GM18517 (cell line): ENCODE measurements at regions not wholly inside any gene's neighbourhood (a gene's known extent, or its start where the extent isn't known, plus 50 kb on each side); places are given as distances from the start of the nearest gene placed in this dataset.

Source experiments
- ATAC-seq: cut with Tn5 transposase; IDR thresholded peaks from one replicate; pipeline ENCODE4 v1.9.1; 2021; ENCODE audit warnings: mild to moderate bottlenecking, moderate library complexity; ENCODE audit not compliant: unreplicated experiment

DNA sequence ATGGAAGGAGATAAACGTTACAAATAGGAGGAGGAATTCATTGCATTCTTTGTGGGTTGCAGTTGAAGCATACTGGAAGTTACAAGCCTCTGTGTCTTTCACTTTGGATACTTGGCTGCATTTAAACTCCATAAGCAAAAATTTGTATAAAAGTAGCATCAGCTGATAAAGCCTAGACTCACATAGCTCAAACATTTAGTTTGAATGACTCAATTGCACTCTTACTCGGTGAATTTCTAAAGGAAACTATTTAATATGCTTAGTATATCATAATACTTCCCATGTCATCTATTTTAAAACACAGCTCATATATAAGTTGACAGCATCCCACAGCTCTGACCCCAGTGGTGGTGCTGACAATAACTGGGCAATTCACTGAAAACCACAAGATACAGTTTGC is 596.6 kb upstream of the ZNF608 start:
- no peak for ATAC-seq

DNA sequence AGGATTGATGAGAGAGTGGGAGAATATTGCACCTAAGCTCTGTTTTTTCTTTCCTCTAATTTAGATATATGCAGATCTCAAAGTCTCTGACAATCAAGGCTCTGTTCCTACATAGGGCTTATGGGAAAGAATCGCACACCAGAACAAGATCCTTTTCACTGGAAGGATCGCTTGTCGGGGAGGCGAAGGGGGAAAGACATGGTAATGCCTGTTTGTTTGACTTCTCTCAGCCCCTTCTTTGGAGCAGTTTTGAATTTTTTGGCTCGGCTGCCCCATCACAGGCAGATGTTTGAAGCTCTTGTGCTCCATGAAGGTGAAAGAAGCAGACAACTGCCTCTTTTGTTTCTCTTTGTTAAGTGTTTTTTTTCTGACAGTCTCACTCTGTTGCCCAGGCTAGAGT is 599.9 kb upstream of the ZNF608 start:
- ATAC-seq: no peak

DNA sequence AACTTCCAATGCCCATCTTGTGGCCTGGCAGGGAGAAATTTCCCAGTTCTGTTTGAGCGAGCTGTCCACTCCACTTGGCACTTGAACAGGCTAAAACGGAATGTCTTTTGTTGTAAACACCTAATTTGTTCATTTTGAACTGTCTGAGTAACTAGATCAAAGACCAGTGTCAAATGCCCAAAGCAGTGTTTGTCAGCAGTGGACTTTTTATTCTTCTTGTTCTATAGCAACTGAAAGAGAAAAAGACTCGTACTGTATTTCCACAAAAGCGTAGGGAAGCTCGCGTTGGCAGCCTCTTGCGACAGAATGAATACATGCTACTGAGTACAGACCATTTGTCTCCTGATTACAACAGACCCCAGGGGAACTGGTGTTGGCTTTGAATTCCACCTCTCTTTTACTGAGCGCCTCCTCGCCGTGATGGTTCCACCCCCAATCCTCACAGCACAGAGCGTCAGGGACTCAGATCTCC is 601.8 kb upstream of the ZNF608 start:
- no peak for ATAC-seq

DNA sequence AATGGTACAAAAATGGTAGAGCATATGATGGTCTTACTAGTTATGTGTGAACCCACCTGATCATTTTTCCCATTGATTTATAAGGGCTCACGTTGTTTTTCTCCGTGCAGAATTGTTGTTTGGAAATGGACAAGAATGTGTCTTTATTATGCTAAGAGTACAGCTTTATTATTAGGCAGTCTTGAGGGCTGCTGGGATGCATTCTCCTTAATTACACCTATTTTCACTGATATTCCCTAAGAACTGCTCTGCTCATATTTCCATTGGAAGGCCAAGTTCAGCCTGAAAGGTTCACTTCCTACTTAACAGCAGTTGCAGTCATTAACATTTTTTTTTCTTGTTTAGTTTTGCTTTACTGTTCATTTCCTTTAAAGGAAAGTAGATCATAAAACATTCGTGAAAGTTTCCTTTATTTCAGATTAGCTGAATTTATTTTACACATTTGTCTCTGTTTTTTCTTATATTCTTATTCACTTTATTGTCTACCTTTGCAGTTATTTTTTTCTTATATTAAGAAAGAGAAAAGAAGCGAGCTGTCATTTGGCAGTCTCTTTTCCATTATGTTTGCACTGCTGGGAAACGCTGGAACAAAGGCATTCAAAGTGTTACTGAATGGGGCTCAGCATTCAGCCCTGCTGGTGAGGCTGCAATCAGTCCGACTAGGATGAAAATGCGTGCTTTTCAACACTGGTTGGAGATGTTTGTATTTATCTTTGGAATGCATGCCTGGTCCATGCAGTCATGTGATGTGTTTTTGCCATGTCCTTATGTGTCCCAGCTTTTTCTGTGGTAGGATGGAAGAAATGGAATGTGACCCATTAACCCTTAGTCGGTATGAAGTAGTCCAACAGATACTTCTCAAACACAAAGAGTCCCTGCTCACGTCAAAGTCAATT is 602.7 kb upstream of the ZNF608 start:
- no peak for ATAC-seq

DNA sequence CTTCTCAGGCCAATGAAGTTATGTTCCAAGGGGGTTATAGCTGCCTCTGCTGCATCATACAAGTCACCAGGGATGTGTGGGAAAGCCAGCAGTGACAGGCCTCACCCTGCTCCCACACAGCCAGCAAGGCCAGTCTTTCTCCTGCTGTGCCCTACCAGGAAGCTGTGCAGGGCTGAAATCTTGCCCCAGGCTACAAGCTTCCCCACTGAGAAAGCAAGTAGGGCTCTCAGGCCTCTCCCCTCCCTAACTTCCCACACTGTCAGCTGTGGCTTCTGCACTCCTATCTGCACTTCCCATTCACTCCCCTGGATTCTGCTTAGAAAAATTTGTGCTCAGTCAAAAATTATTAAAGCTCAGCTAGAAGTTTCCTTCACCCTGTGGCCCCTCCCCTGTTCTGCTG is 611.2 kb upstream of the ZNF608 start:
- no peak for ATAC-seq

DNA sequence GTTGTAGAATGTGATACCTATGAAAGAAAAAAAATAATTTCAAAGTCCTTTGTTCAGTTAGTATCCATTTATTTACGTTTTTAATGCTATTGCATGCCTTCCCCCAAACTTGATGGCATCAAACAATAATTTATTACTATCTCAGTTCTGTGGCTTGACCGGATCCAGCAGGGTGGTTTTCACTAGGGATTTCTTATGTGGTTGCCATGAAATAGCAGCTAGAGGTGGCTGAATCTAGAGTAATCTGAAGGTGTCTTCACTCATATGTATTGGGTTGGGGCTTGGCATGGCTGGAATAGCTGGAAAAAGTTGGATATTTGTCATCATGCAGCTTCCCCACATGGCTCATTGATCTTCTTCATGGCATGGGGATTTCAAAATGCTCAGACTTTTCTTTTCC is 619.3 kb upstream of the ZNF608 start:
- no peak for ATAC-seq

DNA sequence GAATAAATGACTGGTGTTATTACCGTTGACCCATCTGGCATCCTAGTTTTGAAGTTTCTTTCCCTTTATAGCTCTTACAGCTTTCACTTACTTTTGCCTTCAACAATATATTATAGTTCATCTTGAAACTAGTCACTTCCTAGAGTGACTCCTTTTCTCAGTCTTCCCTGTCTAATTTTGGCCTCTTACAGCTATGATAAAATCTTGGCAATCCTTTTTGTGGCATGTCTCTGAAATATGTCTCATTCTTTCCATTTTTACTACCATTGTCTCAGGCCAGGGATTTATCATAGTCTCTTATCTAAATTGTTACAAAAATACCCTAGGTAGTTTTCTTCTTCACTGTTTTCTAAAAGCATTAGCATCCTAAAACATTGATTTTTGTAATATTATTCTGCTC is 621.3 kb upstream of the ZNF608 start:
- ATAC-seq: no peak

DNA sequence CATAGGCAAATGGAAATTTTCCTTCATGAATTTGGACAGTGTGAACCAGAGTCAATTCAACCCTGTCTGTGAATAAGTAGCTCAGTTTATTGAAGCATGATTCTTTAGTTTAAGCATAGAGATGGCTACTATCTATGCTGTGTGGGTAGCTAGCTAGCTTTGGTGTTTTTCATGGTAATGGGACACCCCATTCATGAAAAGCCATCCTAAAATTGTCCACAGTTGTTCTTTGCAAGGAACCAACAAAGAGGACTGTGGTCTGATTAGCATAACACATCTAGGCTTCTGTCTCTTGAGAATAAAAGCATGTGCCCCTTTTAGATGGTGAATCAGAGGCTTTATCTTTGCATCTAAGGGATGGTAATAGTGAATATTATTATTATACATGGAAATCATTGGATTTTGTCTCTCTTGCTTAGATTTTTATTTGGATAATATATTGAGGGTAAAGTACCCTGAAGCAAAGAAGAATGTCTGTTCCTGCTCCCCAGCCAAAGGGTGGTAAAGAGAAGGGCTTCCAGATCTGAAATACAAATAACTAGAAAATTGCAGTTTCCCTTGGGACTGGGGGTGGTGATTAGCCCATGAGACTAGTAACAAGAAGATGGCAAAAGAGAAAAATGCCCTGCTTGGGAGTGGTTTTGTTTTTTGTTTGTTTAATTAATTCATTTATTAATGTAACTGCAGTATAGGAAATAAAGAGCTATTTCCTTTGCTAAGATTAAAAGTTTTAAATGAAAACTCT is 624.2 kb upstream of the ZNF608 start:
- no peak for ATAC-seq

DNA sequence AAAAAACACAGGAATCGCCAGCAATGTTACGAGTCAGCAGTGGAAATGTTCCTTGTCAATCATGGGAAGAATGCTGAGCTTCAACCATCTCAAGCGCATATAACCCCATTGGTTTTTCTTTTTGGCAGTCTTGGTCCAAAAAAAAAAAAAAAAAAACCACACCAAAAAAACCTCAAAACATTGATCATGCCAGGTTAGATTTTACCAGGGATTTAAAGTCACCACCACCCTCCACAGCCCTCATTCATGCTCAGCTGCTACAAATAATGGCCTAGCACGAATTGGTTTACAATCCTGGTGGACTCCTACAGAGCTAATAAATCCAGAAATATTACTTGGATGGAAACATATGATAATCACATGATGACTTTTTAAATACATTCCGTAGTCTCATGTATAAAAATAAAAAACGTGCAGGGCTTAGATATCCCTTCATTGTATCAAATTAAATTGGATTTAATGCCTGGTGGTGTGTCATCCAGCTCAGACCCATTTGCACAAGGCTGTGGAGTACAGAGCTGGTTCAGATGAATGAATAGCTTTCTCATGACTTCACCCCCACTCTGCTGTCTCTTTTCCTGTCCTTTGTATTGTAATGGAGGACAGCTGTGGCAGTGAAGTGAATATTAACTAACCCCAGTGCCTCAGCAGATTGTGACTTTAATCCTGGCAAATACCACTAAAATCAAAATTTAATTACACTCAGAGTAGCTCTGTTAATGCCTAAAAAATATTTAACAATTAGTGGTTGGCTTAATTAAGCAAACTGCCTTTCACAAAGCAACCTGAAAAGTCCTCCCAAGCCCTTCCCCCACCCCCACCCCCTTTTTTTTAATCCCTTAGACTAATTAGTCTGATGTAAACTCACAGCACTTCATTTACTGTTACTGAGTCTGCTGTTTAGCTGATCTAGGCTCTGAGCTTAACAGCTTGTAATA is 626.5 kb upstream of the ZNF608 start:
- no peak for ATAC-seq

DNA sequence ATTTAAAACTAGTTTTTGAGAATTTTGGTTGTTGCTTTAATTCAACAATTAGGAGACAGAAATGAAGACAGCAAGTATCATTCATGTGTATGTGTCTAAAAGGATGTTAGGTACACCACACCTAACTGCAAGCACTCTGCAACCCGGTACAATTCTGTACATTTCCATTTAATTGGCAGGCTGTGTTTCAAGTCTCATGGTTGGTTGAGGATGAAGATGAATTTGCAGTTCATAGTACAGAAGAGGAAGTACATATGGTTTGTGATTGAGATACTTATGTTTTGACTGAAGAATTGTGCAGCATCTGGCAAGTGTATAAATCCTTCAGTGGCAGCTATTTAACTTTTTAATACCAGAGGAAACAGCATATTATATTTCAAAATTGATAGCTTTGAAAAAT is 628.7 kb upstream of the ZNF608 start:
- no peak for ATAC-seq

DNA sequence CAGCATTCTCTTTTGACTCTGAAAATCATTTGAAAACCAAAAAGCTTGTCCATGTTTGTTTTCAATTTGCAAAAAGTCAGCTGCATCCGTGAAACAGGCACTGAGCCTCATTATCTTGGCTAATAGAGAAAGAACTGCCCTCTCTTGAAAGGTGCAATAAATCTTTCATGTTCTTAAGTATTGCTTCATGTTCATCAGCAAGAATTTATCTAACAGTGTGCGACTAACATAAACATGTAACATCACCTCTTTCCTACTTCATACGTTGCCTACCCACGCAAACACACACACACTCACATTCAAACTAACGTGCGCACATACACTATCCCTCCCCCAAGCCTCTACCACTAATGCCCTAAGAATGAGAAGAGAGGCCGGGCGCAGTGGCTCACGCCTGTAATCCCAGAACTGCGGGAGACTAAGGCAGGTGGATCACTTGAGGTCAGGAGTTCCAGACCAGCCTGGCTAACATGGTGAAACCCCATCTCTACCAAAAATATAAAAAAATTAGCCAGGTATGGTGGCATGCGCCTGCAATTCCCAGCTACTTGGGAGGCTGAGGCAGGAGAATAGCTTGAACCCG is 629.7 kb upstream of the ZNF608 start:
- ATAC-seq: no peak

DNA sequence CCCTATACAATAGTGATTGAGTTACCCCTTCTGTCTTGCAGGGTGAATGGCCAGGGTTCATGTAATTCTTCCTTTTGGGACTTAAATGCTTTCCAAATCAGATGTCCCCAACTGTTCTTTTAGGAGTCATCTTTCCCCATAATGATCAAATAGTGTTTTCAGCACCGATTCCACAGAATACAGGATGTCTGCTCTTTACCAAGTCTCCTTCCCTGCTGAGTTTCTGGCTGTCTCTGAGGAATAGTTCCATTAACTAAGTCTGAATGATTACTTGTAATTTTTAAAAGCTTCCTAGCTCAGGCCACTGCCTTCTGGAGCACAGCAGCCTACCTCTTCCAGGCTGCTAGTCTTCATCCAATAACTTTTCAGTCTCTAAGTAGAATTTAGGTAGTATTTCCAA is 630.7 kb upstream of the ZNF608 start:
- ATAC-seq: no peak

DNA sequence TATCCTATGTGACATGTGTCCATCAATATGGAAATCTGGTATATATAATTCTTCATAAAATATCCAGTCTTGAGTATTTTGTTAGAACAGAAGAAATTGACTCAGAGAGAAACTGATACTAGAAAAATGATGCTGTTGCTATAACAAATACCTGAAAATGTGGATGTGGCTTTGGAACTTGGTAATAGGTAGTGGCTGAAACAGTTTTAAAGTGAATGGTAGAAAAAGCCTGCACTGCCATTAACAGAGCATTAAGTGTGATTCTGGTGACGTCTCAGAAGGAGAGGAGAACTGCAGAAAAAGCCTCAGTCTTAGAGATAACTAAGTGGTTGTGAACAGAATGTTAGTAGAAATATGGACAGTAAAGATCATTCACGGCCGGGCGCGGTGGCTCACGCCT is 634.9 kb upstream of the ZNF608 start:
- no peak for ATAC-seq

DNA sequence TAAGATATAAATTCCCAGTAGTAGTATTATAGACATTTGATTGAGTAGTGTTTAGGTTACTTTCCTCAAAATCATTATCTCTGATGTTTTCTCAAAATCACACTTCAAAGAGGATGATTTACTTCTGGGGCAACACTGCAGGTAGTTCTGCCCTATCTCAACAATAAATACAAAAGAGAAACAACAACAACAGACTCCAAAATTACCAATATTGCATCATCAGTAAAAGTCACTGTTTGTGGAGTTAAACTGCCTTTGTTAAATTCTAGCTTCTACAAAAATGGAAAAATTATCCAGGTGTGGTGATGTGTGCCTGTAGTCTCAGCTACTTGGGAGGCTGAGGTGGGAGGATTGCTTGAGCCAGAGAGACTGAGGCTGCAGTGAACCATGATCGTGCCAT is 637.6 kb upstream of the ZNF608 start:
- ATAC-seq: no peak

DNA sequence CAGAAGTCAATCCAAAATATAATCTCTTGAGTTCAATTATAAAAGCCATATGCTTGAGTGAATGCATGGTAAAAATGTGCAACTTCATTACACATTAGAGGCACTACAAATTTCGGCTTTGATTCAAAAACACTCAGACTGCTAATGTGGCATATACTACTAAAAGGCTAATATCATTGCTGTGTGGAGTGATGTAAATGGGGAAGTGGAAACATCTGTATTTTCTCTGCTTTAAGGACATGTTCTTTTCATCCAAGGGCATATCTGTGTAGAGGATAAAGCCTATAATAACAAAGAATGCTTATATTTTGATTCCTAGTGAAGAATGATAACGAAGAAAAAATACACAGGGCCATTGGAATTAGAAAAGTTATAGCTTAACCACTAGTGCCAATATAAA is 643.9 kb upstream of the ZNF608 start:
- ATAC-seq: no peak

DNA sequence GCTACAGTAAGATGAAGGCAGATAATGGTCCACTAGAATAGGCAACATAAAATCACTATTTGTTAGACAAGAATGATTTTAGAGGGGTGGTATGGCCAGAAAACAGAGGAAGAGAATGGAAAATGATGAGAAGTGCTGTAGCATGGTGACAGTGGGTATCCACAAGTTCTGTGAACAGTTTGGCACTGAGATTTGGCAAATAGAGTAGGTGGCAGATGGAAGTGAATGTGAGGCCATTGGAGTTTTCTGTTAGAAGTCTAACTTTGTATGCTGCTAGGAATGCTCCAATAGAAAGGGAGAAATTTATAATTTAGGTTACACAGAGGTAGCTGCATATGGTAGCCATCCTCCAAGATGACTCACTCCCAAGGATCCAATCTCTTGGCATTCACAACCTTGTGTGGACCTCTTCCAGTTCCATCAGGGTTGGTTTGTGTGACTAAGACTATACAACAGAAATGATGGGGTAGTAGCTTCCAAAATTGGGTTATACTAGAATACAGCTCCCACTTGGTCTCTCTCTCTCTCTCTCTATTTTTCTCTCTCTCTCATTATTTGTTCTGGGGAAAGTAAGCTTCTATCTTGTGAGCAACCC is 646.9 kb upstream of the ZNF608 start:
- no peak for ATAC-seq

DNA sequence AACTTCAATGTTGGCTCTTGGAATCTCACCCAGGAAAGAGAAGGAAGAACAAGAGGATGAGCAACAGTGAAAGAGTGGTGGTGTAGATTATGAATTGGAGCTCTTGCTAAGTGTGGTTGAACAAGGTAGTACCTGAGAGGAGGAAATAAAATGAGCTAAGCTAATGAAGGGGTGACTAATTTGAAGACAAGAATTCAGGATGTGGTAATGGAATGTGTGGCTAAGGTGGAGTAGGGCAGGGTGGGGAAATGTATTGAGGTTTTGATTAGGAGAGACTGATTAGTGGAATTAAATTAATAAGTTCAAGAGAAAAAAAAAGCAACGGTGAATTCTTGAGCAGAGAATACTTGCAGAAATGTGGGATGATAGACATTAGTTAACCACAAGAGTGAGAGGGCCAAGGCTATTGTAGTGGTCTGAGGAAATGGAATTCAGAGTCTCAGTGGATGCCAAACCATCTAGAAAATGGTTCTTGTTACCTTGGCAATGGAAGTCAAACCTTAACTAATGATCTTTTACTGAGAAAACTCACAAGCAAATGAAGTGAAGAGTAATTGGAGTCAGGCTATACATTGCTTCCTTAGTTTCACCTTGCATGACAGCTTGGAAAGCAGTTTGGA is 648.3 kb upstream of the ZNF608 start:
- no peak for ATAC-seq

DNA sequence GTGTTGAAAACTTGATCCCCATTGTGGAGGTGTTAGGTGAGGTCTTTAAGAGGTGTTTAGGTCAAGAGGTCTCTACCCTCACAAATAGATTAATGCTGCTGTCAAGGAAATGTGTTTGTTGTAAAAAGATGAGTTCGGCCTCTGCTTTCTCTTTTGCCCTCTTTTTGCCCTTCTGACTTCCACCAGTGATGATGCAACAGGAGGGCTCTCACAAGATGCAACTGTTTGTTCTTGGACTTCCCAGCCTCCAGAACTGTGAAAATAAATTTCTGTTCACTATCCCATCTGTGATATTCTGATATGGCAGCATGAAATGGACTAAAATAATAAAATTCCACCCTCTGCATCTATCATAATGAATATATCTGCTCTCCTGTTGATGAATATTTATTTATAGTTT is 650.0 kb upstream of the ZNF608 start:
- ATAC-seq: no peak

DNA sequence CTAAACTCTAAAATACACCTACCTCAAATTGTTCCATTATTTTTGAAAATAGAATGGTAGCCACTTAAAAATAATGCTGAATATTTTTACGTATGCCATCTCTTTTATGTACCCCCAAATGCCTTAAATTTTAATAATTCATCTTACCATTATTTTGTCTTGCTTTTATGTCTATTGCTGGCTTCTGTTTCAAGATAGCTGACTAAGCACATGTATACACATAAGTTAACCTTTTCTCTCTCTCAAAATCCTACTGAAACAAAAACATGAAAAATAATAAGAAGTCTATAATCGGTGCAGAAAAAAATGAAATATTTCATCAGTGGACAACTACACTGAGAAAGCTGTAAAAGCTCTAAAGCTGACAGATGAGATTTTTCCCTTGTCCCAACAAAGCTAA is 652.0 kb upstream of the ZNF608 start:
- ATAC-seq: no peak

DNA sequence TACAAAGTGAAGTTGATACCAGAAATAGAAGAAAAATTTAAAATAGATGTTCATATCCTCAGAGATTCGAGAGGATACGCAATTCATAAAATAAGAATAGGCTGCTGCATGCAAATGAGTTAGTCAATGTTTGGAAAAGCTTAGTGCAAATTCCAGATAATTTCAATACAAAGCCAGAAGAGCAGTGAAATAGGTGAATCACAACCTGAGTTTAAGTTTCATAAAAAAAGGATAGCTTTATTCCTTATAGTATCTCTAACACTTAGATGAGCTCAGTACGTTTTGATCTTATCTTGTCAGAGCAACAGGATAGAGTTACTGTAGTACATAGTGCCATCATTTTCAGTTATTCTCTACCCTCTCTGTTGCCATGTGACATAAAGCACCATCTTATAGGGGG is 653.4 kb upstream of the ZNF608 start:
- no peak for ATAC-seq
